Activated CD8-positive, alpha-beta memory T cell treated with anti-CD3 and anti-CD28 coated beads, Interleukin-2, amount 50 U/mL, for 1 hour (primary cell): ENCODE measurements at regions not wholly inside any gene's neighbourhood (a gene's known extent, or its start where the extent isn't known, plus 50 kb on each side); places are given as distances from the start of the nearest gene placed in this dataset.
"Not testable (repeated sequence)": the region's sequence is repeated elsewhere in the genome, so short reads cannot be mapped to it uniquely, and the experiment has no call there.

Experiments used
- DNase-seq: peaks from one replicate; pipeline ENCODE4 v3.0.0-alpha.2; 2020; ENCODE audit errors: extremely low read depth

DNA sequence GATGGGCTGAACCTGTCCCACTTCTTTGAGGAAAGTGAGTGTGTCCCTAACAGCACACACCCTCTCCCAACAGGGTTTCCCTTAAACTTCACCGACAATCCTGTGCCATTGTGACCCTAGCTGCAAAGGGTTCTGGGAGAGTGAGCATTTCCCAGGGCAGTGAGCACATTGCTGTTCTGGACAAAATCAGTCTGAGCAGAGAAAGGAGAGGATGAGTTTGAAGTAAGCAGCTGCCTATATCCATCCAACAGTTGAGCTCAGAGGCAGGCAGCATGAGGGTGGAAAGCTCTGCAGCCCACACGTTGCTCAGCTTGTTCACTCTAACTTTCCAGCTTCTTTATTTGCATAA is 296.5 kb upstream of the MAF start:
- no peak for DNase-seq

- no peak for DNase-seq
These were observed 295.3 kb upstream of the MAF start for GRCh38 chr16:79895917-79896203.

- DNase-seq, result no peak
These were observed 294.7 kb upstream of the MAF start for GRCh38 chr16:79895053-79895916.

GRCh38 chr16:79893445-79893844 is 292.9 kb upstream of the MAF start:
- DNase-seq, result no peak

- no peak for DNase-seq
These were observed 291.7 kb upstream of the MAF start for GRCh38 chr16:79892278-79892677.

DNA sequence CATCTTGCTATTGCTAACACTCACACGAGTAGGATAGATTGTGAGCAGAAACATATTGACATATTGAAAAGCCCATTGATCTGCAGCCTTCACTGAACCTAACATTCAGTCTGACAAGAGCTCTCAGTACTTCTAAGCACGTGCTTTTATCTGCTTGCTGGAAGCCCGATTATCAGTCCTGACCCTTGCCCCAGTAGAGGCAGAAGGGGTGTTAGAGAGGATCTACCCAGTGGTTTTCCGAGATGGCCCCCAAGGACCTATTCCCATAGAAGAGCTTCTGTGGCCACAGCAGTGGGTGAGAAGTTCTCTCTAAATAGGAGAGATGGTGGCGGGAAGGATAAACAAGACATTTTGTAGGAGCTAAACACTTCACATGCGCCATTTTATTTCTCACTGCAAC is 290.9 kb upstream of the MAF start:
- DNase-seq, result no peak

GRCh38 chr16:79887541-79888540 is 287.3 kb upstream of the MAF start:
- DNase-seq, result no peak

DNA sequence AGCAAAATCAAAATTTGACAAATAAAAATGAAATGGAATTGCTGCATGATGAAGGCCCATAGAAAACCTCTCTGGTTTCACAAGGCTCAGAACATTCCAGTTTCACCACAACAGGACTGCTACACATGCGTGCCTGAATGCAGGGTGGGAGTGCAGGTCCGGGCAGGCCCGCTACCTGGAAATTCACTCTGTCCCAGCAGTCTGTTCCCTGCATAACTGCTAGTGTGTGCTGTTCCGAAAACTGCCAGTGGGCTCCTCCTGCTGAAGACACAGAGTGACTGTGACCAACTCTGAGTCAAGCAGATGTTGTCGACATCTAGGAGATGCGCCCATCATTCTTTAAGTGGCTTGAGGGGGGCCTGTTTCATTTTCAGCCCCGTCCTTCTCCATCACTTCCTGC is 284.8 kb upstream of the MAF start:
- no peak for DNase-seq

GRCh38 chr16:79883494-79883893 is 283.0 kb upstream of the MAF start:
- no peak for DNase-seq

DNA sequence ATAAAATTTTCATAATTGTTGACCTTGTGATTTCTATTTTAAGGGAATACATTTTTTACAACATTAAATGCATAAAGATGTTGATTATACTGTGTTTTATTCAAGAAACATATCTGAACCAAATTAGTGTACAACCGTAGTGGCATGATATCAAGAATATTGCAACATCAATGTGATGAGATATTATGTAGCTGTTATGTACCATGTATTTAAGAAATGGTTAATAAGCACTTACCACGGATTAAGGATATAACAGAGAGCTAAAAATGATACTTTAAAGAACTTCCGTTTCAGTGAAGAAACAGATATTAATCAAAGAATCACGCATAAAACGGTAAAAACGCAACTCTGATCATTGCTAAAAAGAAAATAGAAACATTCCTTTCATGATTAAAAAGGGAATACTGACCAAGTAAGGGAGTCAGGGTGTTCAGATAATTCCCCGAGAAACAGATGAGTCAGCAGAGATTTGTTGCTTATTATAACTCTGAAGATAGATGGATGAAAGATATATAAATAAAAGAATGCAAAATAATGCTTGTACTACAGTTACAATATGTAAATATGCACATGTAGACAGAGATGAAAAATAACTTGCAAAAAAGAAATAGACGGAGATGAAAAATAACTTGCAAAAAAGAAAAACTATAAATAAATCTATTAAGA is 281.9 kb upstream of the MAF start:
- no peak for DNase-seq

DNA sequence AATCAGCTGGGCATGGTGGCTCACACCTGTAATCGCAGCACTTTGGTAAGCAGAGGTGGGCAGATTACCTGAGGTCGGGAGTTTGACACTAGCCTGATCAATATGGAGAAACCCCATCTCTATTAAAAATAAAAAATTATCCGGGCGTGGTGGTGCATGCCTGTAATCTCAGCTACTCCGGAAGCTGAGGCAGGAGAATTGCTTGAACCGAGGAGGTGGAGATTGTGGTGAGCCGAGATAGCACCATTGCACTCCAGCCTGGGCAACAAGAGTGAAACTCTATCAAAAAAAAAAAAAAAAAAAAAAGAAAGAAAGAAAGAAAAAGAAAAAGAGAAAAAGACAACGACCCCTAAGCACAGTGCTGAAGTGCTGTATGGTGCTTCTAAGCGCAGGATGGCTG is 280.6 kb upstream of the MAF start:
- DNase-seq, result not testable (repeated sequence)

DNA sequence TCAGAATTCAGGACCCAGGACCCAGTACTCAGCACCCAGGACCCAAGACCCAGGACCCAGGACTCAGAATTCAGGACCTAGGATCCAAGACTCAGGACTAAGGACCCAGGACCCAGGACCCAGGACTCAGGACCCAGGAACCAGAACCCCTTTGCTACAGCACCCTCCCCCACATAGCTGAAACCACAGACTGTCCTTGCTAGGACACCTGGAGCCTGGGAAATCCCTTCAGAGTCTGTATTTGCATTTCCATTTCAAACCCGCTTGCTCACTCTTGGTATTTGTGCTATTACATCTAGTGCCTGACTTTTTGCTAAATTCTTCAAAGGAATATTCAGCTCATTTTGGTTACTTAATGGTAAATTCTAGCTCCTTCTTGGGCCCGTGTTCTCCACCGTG is 275.8 kb upstream of the MAF start:
- DNase-seq, result no peak

DNA sequence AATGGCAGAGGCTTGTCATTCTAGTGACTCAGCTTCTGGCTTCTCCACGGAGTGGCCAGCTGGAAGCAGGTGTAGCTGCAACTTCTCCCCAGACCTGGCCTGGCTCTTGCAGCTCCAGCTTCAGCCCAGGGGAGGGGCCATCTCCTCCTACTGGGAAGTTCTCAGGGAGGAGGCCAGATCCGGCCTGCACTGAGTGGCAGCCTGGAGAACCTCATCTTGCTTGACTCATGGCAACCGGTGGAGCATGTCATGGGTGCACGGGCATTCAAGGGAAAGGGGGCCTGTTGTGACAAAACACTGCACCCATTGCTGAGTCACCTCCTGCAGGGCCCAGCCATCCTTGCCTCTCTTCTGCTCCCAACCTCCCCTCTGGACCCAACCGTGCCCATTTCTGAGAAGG is 273.9 kb upstream of the MAF start:
- DNase-seq, result no peak

- DNase-seq, result no peak
These were observed 273.3 kb upstream of the MAF start for GRCh38 chr16:79873825-79874224.

DNA sequence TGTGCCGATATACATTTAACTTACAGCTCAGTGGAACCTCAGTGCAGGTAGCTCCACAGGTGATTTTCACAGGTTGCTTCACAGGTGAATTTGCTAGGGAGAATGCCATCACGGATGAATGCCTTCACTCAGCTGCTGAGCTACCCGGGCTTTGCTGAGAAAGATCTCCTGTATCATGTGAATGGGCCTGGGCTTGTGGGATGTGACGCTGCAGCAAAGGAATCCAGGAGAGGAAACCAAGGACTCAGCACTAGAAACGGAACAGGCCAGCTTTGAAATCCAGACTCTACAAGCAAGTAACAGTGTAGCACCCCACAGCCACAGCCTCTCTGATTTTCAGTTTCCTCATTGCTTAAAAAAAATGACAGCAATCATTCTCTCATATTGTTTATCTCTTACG is 271.4 kb upstream of the MAF start:
- no peak for DNase-seq

DNA sequence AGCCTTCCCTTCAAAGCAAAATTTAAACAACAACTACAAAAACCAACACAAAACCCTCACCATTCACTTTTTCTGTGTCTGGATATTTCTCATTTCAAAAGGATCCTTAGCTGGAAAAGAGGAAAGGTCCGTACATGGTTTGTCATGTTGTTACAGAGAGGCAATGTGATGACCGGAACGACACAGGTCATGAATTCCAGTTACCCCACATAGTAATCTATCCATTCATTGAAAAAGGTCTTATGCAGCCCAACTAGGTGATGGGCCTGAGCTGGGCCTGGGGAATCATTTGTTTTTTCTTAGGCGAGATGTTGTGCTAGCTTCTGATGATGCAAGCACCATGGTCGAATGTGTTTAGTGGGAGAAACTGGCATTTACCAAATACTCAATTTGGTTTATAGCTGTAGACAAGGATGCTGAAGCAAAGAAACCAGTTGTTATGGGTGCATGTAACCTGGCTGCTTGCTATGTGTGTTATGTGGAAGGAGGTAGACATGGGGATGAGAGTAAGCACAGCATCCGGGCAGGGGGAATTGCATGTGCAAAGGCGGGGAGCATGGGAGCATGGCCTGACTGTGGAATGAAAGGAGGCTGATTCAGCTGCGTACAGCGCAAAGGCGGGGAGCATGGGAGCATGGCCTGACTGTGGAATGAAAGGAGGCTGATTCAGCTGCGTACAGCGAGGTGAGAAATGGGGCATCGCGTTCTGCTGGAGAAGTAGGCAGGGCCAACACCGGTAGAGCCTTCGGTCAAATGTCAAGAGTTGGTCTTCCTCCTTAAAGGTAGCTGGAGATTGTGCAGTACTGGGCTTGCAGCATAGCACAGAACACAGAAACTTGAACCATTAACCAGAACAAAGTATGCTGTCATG is 269.7 kb upstream of the MAF start:
- no peak for DNase-seq

DNA sequence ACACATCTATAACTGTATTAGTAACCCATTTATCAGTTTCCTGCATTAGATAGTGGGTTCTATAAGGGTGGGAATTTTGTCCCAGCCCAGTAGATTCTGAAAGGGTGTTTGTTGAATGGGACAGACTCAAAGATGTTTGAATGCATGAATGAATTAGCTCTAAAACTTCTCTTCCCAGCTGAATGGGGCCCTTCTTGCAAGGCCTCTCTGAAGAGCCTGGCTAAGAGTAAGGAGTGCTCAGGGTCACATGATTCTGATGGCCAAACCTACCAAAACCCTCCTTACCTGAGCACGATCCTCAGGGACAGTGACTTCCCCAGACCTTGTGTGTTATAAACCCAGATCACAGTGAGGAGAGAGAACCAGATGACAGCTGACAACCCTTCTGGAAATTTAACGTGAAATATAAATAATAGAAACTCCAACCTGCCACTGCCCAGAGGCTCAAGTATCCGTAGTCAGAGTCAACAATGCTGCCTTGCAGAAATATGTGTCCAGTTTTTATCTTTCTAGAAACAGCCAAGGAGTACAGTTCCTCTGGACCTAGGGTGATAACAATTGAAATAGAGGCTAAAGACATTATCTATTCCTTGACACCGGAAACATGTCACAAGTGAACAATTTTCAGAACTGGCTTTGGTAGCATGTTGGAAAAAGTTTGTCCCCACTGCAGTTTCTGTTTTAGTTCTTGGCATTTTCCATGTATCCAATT is 268.9 kb upstream of the MAF start:
- no peak for DNase-seq

GRCh38 chr16:79868841-79869240 is 268.3 kb upstream of the MAF start:
- no peak for DNase-seq

DNA sequence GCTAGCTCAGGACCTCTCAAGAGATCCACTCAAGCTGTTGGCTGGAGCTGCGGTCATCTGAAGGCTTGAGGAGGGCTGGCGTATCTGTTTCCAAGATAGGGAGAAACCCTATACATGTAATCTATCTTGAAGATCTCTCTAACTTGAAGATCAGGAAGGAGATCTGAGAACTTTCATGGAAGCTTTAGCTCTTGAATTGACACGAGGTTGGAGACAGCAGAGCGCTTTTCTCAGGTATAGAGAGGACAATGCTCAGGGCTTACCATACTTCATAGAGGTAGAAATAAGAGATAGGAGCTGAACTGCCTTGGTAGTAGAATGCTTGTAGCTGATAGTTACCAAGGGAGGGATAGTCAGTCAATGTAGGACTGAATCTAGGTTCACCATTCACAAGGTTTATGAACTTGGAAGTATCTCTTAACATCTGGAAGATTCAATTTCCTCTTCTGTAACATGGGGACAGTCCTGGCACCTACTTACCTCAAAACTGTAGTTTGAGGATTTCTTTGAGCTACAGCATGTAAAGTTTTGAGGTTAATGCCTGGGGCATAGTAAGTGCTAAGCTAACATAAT is 267.0 kb upstream of the MAF start:
- no peak for DNase-seq

DNA sequence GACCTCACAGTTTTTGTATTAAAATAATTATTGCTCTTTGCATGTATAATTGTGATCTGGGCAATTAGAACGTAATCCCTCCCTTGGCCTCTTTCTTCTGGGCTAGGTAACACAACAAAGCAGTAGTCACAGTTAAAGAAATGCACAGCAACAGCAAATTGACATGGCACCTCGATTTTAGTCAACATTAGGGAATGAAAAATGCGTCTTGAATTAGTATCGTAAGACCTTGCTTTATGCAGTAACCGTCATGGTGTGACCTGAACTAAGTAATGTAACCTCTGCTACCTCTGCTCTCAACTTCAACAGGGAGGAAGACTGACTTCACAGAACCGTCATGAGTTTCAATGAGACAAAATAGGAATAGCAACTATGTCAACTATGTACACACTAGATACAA is 265.4 kb upstream of the MAF start:
- no peak for DNase-seq
